ENCODE measurements at regions not wholly inside any gene's neighbourhood (a gene's known extent, or its start where the extent isn't known, plus 50 kb on each side); places are given as distances from the start of the nearest gene placed in this dataset.
"Not testable (repeated sequence)": the region's sequence is repeated elsewhere in the genome, so short reads cannot be mapped to it uniquely, and the experiment has no call there.

DNA sequence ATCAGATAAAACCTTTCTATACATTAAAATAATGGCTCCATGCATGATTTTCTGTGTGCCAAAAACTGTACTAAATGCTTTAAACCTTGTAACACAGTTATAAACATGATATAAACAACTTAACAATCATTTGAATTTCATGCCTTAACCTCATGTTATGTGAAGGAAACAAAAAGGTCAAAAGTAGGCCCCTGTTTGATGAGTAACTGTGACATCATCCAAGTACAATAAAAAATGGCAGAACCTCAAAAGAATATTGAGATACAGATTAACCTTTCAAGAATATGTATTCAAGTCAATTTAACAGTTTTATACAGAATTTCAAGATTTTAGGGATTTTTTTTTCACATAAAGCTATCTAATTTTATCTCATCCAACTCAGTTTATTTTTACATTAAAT lies 310.7 kb upstream of the DCN start:
- no peak for DNase-seq (ENCODE audit: low read depth)
- no peak overlapping the region for H3K4me3 ChIP-seq (ENCODE audit: low read depth, low read length)

DNA sequence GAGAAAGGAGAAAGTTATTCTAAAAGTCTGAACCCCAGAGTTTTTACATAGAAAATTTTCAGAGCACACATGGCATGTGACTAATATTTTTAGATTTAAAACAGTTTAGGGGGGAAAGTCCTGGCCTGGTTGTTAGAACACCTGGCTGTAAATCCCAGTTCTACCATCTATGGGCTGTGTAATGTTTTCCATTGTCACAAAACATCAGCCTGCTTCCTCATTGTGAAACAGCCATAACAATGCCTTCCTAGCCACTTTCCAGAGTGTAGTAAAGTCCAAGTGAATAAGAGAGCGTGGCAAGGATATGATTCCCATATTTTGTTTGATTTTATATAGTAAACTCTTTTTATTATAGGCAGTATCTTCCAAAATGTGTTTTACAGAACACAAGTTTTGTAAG lies 310.0 kb upstream of the DCN start:
- H3K4me3 ChIP-seq (ENCODE audit: low read depth, low read length), result no peak overlapping the region
- DNase-seq (ENCODE audit: low read depth), result no peak

DNA sequence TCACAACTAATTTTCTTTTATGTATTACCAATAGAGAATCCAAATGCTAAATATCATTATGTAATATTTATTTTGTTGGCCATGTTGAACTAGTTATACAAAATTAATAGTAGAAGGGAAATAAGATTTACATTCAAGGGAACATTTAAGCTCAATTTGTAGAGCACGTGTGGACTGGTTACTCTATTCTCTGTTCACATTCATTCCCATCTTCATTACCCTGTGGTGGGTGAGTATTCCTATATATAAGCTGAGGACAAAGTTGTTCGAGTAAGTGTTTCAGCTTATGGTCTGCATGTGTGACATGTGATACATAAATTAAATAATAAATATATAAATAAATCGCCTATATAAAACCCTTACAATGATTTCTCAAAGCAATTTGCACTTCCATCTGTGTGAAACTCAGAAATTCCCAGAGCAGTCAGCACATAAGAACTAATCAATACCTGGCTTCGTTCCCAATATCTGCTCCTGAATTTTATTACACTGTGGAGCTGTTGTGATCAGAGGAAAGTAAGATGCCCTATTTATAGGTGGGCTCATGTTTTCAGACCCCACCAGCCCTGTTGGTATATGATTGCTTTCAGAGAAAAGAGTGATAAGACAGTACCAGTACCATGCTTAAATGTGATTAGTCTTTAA lies 308.2 kb upstream of the DCN start:
- no peak overlapping the region for H3K4me3 ChIP-seq (ENCODE audit: low read depth, low read length)
- no peak for DNase-seq (ENCODE audit: low read depth)

DNA sequence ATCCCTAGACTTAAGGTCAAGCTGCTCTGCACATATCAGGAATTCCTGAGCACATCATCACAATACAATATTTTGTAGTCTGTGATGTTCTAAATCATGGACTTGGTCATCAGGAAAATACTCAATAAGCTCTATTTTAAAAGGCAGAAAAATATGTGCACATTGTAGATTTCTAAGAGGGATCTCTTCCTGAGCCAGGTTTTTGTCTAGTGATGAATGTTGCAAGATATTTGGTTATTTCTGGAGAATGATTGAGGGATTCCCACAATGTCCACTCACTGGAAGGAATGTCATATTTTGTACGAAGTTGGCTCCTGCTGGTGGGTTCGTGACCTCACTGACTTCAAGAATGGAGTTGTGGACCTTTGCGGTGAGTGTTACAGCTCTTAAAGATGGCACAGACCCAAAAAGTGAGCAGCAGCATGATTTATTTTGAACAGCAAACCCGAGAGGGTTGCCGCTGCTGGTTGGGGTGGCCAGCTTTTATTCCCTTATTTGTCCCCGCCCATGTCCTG lies 300.9 kb upstream of the DCN start:
- H3K4me3 ChIP-seq (ENCODE audit: low read depth, low read length), result no peak overlapping the region
- DNase-seq (ENCODE audit: low read depth), result no peak

GRCh38 chr12:91482231-91482630 lies 299.6 kb upstream of the DCN start:
- H3K4me3 ChIP-seq (ENCODE audit: low read depth, low read length), result no peak overlapping the region
- no peak for DNase-seq (ENCODE audit: low read depth)

- H3K4me3 ChIP-seq (ENCODE audit: low read depth, low read length), result no peak overlapping the region
- no peak for DNase-seq (ENCODE audit: low read depth)
Measured at GRCh38 chr12:91478500-91478899, 295.9 kb upstream of the DCN start.

DNA sequence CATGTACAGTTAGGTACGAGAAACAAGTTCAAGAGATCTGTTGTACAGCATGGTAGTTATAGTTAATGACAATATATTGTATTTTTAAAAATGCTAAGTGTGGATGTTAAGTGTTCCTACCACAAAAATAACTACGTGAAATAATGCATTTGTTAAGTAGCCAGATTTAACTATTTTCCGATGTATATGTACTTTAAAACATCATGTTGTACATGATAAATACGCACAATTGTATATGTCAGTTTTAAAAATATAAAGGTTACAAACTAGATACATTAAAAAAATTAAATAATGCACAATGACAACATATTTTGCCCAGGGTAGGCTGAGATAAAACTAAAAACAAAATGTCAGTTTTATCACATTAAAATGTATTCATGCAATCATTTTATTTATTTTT lies 285.1 kb upstream of the DCN start:
- no peak for DNase-seq (ENCODE audit: low read depth)
- no peak overlapping the region for H3K4me3 ChIP-seq (ENCODE audit: low read depth, low read length)

- DNase-seq (ENCODE audit: low read depth), result no peak
- H3K4me3 ChIP-seq (ENCODE audit: low read depth, low read length), result no peak overlapping the region
Measured at GRCh38 chr12:91461061-91461460, 278.4 kb upstream of the DCN start.

GRCh38 chr12:91460469-91460868 lies 277.9 kb upstream of the DCN start:
- no peak overlapping the region for H3K4me3 ChIP-seq (ENCODE audit: low read depth, low read length)

GRCh38 chr12:91455321-91455720 lies 272.7 kb upstream of the DCN start:
- no peak for DNase-seq (ENCODE audit: low read depth)
- H3K4me3 ChIP-seq (ENCODE audit: low read depth, low read length), result no peak overlapping the region

More at GRCh38 chr12:91460469-91460868, 277.9 kb upstream of the DCN start:
- no peak for DNase-seq (ENCODE audit: low read depth)

GRCh38 chr12:91454179-91454578 lies 271.6 kb upstream of the DCN start:
- H3K4me3 ChIP-seq (ENCODE audit: low read depth, low read length), result no peak overlapping the region
- no peak for DNase-seq (ENCODE audit: low read depth)

DNA sequence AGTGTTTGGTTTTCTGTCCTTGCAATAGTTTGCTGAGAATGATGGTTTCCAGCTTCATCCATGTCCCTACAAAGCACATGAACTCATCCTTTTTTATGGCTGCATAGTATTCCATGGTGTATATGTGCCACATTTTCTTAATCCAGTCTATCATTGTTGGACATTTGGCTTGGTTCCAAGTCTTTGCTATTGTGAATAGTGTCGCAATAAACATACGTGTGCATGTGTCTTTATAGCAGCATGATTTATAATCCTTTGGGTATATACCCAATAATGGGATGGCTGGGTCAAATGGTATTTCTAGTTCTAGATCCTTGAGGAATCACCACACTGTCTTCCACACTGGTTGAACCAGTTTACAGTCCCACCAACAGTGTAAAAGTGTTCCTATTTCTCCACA lies 269.8 kb upstream of the DCN start:
- not testable (repeated sequence) for DNase-seq (ENCODE audit: low read depth); H3K4me3 ChIP-seq (ENCODE audit: low read depth, low read length)

- H3K4me3 ChIP-seq (ENCODE audit: low read depth, low read length), result no peak overlapping the region
- no peak for DNase-seq (ENCODE audit: low read depth)
Measured at GRCh38 chr12:91441993-91442952, 259.7 kb upstream of the DCN start.

- no peak for DNase-seq (ENCODE audit: low read depth)
Measured at GRCh38 chr12:91441246-91441645, 258.6 kb upstream of the DCN start.

GRCh38 chr12:91434081-91434480 lies 251.5 kb upstream of the DCN start:
- no peak overlapping the region for H3K4me3 ChIP-seq (ENCODE audit: low read depth, low read length)
- no peak for DNase-seq (ENCODE audit: low read depth)

More at GRCh38 chr12:91441246-91441645, 258.6 kb upstream of the DCN start:
- H3K4me3 ChIP-seq (ENCODE audit: low read depth, low read length), result no peak overlapping the region

- no peak overlapping the region for H3K4me3 ChIP-seq (ENCODE audit: low read depth, low read length)
- DNase-seq (ENCODE audit: low read depth), result no peak
Measured at GRCh38 chr12:91432755-91433154, 250.1 kb upstream of the DCN start.

- DNase-seq (ENCODE audit: low read depth), result peak; percentile 17
Measured at GRCh38 chr12:91432089-91432488, 249.5 kb upstream of the DCN start.

DNA sequence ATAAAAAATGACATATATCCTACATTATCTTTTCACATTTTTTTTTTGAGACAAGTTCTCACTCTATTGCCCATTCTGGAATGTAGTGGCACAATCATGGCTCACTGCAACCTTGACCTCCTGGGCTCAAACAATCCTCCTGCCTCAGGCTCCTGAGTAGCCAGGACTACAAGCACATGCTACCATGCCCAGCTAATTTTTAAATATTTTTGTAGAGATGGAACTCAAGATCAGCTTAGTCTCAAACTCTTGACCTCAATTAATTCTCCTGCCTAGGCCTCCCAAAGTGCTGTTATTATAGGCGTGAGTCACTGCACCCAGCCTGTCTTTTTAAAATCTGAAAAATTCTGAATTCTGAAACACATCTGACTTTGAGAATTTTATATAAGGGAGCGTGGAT lies 241.9 kb upstream of the DCN start:
- no peak for DNase-seq (ENCODE audit: low read depth)
- no peak overlapping the region for H3K4me3 ChIP-seq (ENCODE audit: low read depth, low read length)

More at GRCh38 chr12:91432089-91432488, 249.5 kb upstream of the DCN start:
- H3K4me3 ChIP-seq (ENCODE audit: low read depth, low read length), result no peak overlapping the region

- no peak overlapping the region for H3K4me3 ChIP-seq (ENCODE audit: low read depth, low read length)
- no peak for DNase-seq (ENCODE audit: low read depth)
Measured at GRCh38 chr12:91423693-91424050, 241.1 kb upstream of the DCN start.

- no peak for DNase-seq (ENCODE audit: low read depth)
- no peak overlapping the region for H3K4me3 ChIP-seq (ENCODE audit: low read depth, low read length)
Measured at GRCh38 chr12:91422811-91423692, 240.4 kb upstream of the DCN start.
